ENCODE measurements at regions not wholly inside any gene's neighbourhood (a gene's known extent, or its start where the extent isn't known, plus 50 kb on each side); places are given as distances from the start of the nearest gene placed in this dataset.

DNA sequence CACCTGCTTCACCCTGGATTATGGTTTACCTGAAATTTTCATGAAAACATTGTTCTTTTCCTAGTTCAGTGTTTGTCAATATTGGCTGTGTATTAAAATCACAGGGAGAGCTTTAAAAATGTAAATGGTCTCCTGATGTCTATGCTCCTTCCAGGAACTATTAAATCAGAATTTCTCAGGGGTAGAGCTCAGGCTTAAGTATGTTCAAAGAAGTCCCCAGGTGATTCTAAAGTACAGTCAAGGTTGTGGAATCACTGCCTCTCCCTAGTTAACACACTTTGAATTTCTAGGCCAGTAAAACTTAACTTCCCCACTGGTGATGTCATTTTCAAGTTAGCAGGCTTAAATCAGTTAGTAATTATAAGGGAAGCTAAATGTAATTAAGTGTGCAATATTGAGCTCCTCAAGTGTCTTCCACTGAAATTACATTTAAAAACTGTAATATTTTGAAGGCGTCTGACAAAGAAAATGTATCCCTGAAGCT, 150.3 kb upstream of the SLC28A3 start:
- TF ChIP-seq ZNF274 (IDR thresholded peaks at IDR 0.05; ENCODE audit: low read depth, low read length) (no peak), YY1 (IDR thresholded peaks at IDR 0.05; ENCODE audit: insufficient read depth, insufficient read length) (no peak)

Measured in NT2/D1 (cell line).